SU-DHL-6 (cell line): ENCODE measurements at regions not wholly inside any gene's neighbourhood (a gene's known extent, or its start where the extent isn't known, plus 50 kb on each side); places are given as distances from the start of the nearest gene placed in this dataset.
"Not testable (repeated sequence)": the region's sequence is repeated elsewhere in the genome, so short reads cannot be mapped to it uniquely, and the experiment has no call there.

ENCODE experiments used
- EZH2phosphoT487 ChIP-seq: fragments of 200-600 bp; sonication (generic), shearing (Covaris generic); conservative IDR thresholded peaks from 2 replicates; pipeline ENCODE4 v1.6.1; 2018; ENCODE audit warnings: mild to moderate bottlenecking, antibody characterized with exemption, low read length, moderate library complexity, mixed read lengths
- TF ChIP-seq, protein P1 (sequence below): fragments of 200-600 bp; sonication (generic); IDR thresholded peaks from one replicate; pipeline ENCODE4 v1.5.1; 2017; ENCODE audit warnings: antibody characterized with exemption, mild to moderate bottlenecking, low read length, moderate library complexity; ENCODE audit not compliant: insufficient read depth, poor library complexity, severe bottlenecking

- TF ChIP-seq, protein P1, sequence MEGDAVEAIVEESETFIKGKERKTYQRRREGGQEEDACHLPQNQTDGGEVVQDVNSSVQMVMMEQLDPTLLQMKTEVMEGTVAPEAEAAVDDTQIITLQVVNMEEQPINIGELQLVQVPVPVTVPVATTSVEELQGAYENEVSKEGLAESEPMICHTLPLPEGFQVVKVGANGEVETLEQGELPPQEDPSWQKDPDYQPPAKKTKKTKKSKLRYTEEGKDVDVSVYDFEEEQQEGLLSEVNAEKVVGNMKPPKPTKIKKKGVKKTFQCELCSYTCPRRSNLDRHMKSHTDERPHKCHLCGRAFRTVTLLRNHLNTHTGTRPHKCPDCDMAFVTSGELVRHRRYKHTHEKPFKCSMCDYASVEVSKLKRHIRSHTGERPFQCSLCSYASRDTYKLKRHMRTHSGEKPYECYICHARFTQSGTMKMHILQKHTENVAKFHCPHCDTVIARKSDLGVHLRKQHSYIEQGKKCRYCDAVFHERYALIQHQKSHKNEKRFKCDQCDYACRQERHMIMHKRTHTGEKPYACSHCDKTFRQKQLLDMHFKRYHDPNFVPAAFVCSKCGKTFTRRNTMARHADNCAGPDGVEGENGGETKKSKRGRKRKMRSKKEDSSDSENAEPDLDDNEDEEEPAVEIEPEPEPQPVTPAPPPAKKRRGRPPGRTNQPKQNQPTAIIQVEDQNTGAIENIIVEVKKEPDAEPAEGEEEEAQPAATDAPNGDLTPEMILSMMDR = not testable (repeated sequence)
- TF ChIP-seq EZH2phosphoT487 = not testable (repeated sequence)
These were observed 225.5 kb downstream of the LIPI start for GRCh38 chr21:13985137-13985864.
